ENCODE measurements at regions not wholly inside any gene's neighbourhood (a gene's known extent, or its start where the extent isn't known, plus 50 kb on each side); places are given as distances from the start of the nearest gene placed in this dataset.

DNA sequence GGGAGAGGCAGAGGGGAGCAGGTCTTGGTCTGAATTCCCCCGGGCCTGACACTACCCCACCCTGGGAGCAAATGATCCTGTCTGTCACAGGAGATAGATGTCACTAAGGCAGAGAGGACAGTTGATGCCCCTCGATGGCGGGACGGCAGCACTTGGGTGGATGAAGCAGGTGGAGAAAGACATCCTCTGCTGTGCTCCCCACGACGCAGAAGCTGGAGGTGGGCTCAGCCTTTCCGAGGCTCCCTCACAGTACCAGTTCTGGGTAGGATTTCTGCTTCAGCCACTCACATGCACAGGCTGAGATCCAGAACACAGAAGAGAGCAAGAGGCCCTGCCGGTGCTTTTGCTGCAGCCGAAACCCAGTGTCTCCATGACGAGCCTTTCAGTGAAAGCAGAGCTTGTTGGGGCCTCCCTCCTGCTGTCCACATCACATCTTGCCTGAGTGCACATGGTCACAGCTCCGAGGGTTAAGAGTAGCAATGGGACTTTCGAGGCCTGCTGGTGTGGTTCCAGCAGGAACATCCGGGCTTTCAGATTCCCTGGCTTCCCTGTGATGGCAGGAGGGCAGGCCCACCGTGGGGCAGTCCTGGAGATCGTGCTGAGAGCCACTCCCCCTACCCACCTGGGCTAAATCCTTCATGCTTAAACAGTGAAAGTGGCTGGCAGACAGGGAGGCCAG is 107.3 kb upstream of the PRR20G start:
- no peak overlapping the region for H3K9ac ChIP-seq
- peaks cover 5% of the 10 kb centered on the region for H3K9me3 ChIP-seq (ENCODE audit: low read depth)
- Mint-ChIP-seq H3K27me3 (ENCODE audit: insufficient read depth, low read depth) (peaks cover 12% of the 10 kb centered on the region), H3K4me1 (peaks cover 48% of the 10 kb centered on the region), H3K27ac (peak overlapping the region; percentile 81), H3K36me3 (no peaks in the 10 kb centered on the region), H3K9me3 (peaks cover 6% of the 10 kb centered on the region), H3K4me3 (no peak overlapping the region)
- H3K36me3 ChIP-seq: no peaks in the 10 kb centered on the region
- H2AFZ ChIP-seq (replicated peaks): no peak overlapping the region
- no peaks in the 10 kb centered on the region for H4K20me1 ChIP-seq (ENCODE audit: low read depth)
- H3K4me3 ChIP-seq: no peak overlapping the region
- H3K27me3 ChIP-seq: no peaks in the 10 kb centered on the region
- H3K27ac ChIP-seq: no peak overlapping the region
- peaks cover 21% of the 10 kb centered on the region for H3F3A ChIP-seq (ENCODE audit: low read depth)
- H3K4me2 ChIP-seq: peak overlapping the region; percentile 34
- H3K4me1 ChIP-seq: peaks cover 49% of the 10 kb centered on the region
- TF ChIP-seq EZH2 (IDR thresholded peaks at IDR 0.05): no peak
- no peaks in the 10 kb centered on the region for H3K79me2 ChIP-seq (ENCODE audit: low read depth)
- peak; percentile 44 for DNase-seq (ENCODE audit: low spot score)

DNA sequence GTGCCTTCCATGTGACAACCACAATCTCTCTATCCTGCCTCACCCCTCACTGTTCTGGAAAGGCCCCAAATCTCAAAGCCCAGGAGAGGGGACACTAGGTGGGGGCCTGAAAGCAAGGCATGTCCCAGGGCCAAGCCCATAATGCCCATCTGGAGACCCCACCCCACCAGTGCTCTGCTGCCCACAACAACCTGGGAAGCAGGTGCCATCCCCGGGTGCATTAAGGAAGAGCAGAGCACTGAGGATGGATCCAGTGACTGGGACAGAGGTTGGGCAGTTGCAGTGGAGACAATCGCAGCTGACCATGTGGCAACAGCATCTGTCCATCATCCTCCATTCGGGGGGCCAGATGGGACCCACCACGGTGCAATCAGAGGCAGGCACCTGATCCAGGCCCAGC is 106.2 kb upstream of the PRR20G start:
- Histone ChIP-seq H4K20me1 (ENCODE audit: low read depth) (no peaks in the 10 kb centered on the region), H3F3A (ENCODE audit: low read depth) (peaks cover 21% of the 10 kb centered on the region), H3K9ac (no peak overlapping the region), H3K27ac (no peak overlapping the region), H2AFZ (replicated peaks) (no peak overlapping the region), H3K79me2 (ENCODE audit: low read depth) (no peaks in the 10 kb centered on the region), H3K27me3 (no peaks in the 10 kb centered on the region), H3K4me1 (peaks cover 49% of the 10 kb centered on the region), H3K9me3 (ENCODE audit: low read depth) (no peaks in the 10 kb centered on the region), H3K4me3 (no peak overlapping the region), H3K4me2 (no peak overlapping the region), H3K36me3 (no peaks in the 10 kb centered on the region)
- Mint-ChIP-seq H3K4me1 (peaks cover 53% of the 10 kb centered on the region), H3K4me3 (no peak overlapping the region), H3K27me3 (ENCODE audit: insufficient read depth, low read depth) (peaks cover 14% of the 10 kb centered on the region), H3K36me3 (no peaks in the 10 kb centered on the region), H3K27ac (no peak overlapping the region), H3K9me3 (peaks cover 4% of the 10 kb centered on the region)
- TF ChIP-seq, protein P1, sequence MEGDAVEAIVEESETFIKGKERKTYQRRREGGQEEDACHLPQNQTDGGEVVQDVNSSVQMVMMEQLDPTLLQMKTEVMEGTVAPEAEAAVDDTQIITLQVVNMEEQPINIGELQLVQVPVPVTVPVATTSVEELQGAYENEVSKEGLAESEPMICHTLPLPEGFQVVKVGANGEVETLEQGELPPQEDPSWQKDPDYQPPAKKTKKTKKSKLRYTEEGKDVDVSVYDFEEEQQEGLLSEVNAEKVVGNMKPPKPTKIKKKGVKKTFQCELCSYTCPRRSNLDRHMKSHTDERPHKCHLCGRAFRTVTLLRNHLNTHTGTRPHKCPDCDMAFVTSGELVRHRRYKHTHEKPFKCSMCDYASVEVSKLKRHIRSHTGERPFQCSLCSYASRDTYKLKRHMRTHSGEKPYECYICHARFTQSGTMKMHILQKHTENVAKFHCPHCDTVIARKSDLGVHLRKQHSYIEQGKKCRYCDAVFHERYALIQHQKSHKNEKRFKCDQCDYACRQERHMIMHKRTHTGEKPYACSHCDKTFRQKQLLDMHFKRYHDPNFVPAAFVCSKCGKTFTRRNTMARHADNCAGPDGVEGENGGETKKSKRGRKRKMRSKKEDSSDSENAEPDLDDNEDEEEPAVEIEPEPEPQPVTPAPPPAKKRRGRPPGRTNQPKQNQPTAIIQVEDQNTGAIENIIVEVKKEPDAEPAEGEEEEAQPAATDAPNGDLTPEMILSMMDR (IDR thresholded peaks at IDR 0.05): no peak
- TF ChIP-seq EZH2 (IDR thresholded peaks at IDR 0.05) (no peak), EZH2phosphoT487 (IDR thresholded peaks at IDR 0.05) (no peak)
- no peak for DNase-seq (ENCODE audit: low spot score)

DNA sequence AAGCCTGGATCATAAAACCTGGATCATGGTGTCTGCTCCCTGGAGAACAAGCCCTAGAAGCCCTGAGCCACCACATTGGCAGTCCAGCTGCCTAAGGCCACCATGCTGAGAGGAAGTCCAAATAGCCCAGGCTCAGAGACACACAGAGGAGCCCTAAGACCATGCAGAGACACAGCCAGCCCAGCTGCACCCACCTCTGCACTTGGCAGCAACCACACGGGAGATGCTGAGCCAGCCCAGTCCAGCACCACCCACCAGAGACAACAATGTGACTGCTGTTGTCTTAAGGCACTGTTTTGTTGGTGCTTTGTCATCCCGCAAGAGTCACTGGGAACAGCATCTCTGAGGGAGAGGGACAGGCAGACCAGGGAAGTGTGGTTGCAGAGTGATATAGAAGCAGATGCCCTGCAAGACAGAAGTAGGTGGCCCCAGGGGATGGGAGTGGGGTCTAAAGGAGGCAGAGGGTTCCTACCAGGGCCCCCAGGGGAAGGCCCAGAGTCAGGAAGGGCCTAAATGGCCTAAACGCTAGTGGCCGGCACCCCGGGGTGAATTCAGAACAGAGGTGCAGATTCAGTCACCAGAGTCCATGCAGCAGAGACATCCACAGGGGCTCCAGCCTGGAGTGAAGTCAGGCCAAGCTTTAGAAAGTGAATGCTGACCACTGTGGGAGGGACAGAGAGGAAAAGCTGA is 105.4 kb upstream of the PRR20G start:
- no peaks in the 10 kb centered on the region for H3K36me3 Mint-ChIP-seq
- no peaks in the 10 kb centered on the region for H3K9me3 ChIP-seq (ENCODE audit: low read depth)
- peaks cover 54% of the 10 kb centered on the region for H3K4me1 Mint-ChIP-seq
- no peaks in the 10 kb centered on the region for H3K27me3 ChIP-seq
- H3K4me3 Mint-ChIP-seq: no peak overlapping the region
- H4K20me1 ChIP-seq (ENCODE audit: low read depth): no peaks in the 10 kb centered on the region
- peaks cover 12% of the 10 kb centered on the region for H3K27me3 Mint-ChIP-seq (ENCODE audit: insufficient read depth, low read depth)
- no peak overlapping the region for H3K4me2 ChIP-seq
- no peaks in the 10 kb centered on the region for H3K36me3 ChIP-seq
- DNase-seq (ENCODE audit: low spot score): no peak
- H3K4me1 ChIP-seq: peaks cover 49% of the 10 kb centered on the region
- no peak overlapping the region for H3K9ac ChIP-seq
- no peak overlapping the region for H3K4me3 ChIP-seq
- H3K9me3 Mint-ChIP-seq: no peaks in the 10 kb centered on the region
- no peak overlapping the region for H3K27ac ChIP-seq
- peak overlapping the region; percentile 63 for H3K27ac Mint-ChIP-seq
- TF ChIP-seq, protein P1 (IDR thresholded peaks at IDR 0.05): no peak
- no peak for TF ChIP-seq EZH2 (IDR thresholded peaks at IDR 0.05)
- TF ChIP-seq EZH2phosphoT487 (IDR thresholded peaks at IDR 0.05): no peak
- no peak overlapping the region for H2AFZ ChIP-seq (replicated peaks)
- H3F3A ChIP-seq (ENCODE audit: low read depth): peaks cover 21% of the 10 kb centered on the region
- H3K79me2 ChIP-seq (ENCODE audit: low read depth): no peaks in the 10 kb centered on the region

DNA sequence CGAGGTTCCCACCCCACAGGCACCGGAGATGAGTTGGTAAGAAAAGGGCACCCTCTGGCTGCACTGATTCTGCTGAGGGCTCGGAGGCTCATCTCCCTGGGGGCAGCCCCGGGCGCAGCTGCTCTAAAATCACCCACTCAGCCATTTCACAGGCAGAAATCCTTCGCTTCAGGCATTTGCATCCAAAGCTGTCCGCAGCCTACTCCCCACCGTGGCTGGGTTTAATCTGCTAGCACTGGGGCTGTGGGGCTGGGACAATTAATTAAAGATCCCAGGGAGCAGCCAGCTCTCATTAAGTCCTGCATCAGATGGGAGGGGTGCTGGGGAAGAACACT is 104.3 kb upstream of the PRR20G start:
- H3K4me1 Mint-ChIP-seq: peaks cover 58% of the 10 kb centered on the region
- Histone ChIP-seq H3K9ac (no peak overlapping the region), H2AFZ (replicated peaks) (no peak overlapping the region), H3K27ac (no peak overlapping the region), H3K27me3 (no peaks in the 10 kb centered on the region), H3K4me3 (no peak overlapping the region), H3K4me2 (peak overlapping the region; percentile 48), H3K79me2 (ENCODE audit: low read depth) (no peaks in the 10 kb centered on the region), H3K36me3 (no peaks in the 10 kb centered on the region), H3K4me1 (peaks cover 45% of the 10 kb centered on the region), H3F3A (ENCODE audit: low read depth) (peaks cover 21% of the 10 kb centered on the region), H3K9me3 (ENCODE audit: low read depth) (no peaks in the 10 kb centered on the region), H4K20me1 (ENCODE audit: low read depth) (no peaks in the 10 kb centered on the region)
- no peaks in the 10 kb centered on the region for H3K36me3 Mint-ChIP-seq
- peak; percentile 71 for DNase-seq (ENCODE audit: low spot score)
- peak overlapping the region; percentile 74 for H3K27ac Mint-ChIP-seq
- TF ChIP-seq EZH2 (IDR thresholded peaks at IDR 0.05) (no peak), EZH2phosphoT487 (IDR thresholded peaks at IDR 0.05) (no peak)
- TF ChIP-seq, protein P1 (IDR thresholded peaks at IDR 0.05): no peak
- no peaks in the 10 kb centered on the region for H3K9me3 Mint-ChIP-seq
- no peak overlapping the region for H3K4me3 Mint-ChIP-seq
- peaks cover 12% of the 10 kb centered on the region for H3K27me3 Mint-ChIP-seq (ENCODE audit: insufficient read depth, low read depth)
